Activated CD4-positive, alpha-beta T cell treated with anti-CD3 and anti-CD28 coated beads, Interleukin-2, amount 50 U/mL, for 4 hours (primary cell): ENCODE measurements at regions not wholly inside any gene's neighbourhood (a gene's known extent, or its start where the extent isn't known, plus 50 kb on each side); places are given as distances from the start of the nearest gene placed in this dataset.

Experiments used
- DNase-seq, 2 experiments: peaks; one replicate each; pipeline ENCODE4 v3.0.0-alpha.2; 2020

DNA sequence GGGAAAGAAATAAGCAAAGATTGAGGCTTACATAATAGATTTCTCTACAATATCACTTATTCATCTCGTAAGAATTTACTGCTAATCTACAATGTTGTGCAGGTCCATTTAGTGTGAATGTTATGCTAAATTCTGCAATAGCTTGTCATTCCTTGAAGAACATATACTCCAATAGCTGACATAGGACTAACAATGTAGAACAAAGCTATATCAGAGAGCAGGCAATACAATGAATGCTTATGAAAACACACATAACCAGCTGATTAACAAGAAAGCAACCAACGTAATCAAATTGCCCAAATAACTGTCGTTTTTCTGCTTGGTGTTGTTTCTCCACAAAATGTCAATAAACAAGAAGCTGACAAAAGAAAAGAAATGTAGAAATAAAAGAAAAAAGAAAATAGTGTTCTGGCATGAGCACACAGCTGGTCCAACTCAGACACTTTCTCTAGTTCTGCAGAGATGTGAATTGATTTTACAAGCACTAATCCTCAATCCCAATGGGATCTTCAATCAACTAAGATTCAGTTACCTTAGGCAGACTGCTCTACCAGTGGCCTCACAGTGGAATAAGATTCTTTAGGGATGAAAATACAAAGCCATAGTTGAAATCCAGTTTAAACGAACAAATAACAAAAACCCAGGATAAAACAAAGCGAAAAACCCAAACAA, 1024.7 kb upstream of the PIK3C3 start:
- DNase-seq, result no peak

DNA sequence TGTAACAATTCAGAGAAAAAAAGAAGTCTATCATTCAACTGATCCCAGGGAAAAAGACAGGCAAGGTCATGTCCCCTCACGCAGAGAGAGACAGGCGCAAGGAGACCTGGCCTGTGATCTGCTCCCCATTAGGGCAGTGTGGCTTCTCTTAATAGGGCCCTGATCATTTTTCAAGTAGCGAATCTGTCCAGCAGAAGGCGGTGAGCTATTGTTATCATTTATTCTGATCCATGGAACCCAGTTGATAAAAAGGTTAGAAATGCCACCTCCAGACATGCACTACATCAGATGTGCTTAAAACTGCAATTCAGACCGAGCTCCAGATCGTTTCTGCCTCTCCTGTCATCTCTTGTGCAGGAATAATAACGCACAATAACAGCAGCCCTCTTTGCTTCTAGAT, 1025.6 kb upstream of the PIK3C3 start:
- DNase-seq, result no peak

DNA sequence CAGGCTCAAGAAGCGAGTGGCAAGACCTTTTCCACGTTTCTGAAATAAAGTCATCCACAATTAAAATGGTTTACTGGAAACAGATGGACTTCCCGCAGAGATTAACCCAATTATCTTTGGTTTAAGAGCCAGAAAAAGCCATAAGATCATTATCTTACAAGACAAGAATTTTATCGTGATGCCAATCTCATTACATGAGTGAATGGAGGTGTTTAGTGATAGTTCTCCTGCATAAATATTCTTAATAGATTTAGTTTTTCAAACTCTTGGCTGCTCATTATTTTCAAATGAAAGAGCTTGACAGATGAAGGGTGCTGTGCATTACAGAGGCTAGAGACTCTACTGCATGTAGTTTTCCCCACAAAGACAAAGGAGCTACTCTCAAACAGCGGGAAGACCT, 1028.4 kb upstream of the PIK3C3 start:
- no peak for DNase-seq

DNA sequence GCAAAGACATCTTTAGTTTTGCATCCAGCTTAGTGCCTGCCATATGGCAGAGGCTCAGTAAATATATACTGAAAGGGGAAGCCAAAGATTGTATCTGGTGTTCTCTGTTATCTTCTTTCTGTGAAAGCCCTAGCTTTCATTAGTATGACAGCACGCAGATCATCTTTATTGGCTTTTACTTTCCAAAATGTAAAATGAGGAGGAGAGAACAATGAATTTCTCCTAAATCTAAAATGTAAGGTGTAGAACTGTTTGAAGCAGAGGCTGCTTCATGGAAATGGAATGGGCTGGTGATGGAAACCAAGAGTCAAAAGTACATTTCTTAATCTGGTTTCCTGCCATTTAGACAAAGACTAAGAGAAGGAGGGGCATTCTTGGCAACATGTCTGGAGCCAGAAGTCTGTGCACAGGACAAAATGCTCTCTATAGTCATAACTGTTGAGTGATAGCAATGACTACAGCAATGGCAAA, 1029.9 kb upstream of the PIK3C3 start:
- DNase-seq, result no peak

DNA sequence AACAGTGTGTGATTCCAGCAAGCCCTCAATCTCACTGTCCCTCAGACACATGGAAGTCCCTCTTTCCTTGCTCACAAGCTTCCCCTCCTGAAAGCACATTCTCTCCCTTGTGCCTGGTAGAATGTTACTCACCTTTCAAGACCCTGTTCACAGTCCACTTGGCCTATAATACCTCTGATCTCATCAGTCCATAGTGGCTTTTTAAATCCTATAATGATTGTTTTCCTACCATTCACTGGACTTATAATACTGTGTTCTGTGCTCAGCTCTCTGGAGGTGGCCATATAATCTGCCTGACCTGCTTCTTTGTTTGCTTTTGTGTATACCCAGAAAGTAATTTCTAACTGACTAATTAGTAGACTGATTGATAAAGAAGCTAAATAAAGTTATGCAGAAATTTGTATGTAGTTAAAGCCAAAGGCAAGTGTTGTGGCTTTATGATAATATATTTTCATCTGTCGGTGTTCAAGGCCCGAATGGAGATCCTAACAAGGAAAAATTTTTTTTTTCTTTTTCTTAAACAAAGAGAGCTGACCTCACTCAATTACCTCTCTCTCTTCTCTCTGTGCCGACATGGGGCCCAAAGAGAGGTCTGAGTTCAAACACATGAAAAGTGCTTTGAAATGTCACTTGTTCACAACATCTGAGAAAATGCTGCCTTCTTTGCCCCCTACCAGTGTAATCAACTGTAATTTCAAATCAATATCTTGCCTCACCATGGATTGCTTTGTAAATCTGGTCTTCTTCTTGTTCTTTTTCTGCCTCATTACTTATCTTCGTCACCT, 1033.0 kb upstream of the PIK3C3 start:
- no peak for DNase-seq

DNA sequence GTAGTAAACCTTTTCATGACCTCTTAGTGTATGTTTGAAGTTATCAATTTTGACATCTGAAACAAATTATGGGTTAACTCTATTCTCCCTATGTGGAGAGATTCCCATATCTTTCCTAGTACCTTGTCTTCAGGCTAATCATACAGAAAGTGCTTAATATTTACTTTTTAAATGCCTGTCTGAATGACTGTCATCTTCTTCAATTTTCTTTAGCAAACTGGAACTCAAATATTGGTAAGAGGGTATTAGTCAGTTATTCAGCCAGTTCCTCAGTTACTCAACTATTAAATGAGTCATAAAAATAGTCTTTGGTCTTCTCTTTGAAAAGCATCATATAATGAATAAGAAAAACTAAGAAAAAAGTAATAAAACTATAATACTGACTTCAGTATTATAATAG, 1038.0 kb upstream of the PIK3C3 start:
- DNase-seq, result no peak

DNA sequence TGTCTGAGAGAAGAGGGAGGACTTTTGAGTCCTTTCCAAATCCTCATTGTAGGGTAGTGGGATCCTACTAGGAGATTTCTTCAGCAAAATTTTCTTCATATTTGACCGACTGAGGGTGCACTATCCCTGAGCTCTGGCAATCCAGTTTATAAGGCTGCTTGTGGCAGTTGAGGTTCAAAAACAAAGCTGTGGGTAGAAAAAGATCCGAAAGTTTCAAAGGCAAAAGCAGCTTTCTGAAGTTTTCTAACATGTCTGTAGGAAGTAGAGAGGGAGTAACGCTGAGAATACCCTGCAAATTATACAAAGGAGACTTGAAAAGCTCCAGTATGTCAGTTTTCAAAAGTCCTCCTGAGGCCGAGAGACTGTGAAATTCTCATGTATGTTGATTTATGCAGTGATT, 1039.3 kb upstream of the PIK3C3 start:
- no peak for DNase-seq

DNA sequence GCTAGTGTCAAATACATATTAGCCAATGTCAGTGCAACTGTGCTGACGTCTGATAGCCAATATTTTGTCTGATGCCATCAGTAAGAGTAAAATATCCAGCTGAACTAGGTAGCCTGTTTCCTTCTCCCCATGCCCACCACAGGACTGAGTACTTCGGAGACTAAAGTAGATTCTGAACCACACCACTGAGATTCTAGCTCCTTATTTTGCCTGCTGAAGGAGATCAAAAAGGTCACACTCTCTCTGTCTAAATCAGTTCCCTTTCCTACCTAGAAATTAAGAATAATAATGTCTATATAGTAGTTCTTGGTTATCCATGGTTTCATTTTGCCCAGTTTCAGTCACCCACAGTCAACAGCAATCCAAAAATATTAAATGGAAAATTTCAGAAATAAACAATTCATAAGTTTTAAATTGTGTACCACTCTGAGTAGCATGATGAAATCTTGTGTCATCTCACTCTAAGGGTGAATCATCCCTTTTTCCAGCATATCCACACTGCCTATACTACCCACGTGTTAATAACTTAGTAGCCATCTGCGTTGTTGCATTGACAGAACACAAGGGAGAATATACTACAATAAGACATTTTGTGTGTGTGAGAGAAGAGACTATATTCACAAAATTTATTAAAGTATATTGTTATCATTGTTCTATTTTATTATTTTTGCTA, 1043.3 kb upstream of the PIK3C3 start:
- no peak for DNase-seq

DNA sequence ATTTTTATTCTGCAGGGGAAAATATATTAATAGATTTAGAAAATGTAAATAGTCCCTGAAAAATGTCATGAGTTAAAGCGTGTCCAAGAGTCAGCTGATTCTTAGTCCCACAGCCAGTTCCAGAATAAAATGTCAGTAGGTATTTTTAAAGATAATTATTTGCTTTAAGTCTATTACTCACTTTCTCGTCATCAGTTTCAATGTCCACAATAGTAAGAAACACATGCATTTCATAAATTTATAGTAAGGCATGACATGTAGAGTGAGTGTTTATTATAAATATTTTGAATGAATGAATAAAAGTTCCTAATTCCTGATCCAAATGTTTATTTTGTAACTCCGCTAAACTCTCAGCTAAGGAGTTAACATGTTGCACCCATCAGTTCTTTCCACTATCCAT, 1044.0 kb upstream of the PIK3C3 start:
- no peak for DNase-seq

DNA sequence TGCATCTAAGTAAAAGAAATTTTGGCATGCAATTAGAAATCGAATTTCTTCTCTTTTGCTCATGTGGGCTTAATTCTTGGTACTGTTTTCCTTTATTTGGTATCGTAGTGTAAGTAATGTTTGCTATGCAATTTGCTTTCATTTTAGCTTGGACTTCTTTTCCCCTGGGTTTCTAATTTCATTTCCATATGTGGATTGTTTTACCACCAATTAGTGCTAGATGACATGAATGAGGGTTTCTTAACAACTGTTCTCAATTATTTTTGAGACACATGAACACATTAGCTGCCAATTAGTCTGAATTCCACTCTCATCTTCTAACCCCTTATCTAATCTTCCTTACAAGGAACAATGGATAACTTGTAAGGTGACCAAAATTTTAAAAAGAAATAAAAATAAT, 1047.2 kb upstream of the PIK3C3 start:
- no peak for DNase-seq

DNA sequence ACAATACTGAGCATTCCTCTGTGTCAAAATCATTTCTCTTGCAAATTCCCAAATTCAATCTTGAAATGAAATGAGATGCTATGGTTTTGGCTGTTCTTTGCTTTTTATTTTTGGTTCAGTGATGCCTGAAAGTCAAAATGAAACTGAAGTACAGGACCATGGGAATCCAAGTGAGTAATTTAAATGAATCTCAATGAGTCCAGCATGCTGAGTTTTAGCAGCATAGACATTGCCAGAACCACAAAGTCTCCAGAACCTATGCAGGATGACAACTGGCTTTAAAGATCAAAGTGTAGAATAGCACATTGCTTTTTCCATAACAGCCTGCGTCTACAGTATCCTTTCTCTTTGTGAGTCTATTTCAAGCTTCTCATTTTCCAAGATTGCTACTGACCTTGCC, 1050.7 kb upstream of the PIK3C3 start:
- DNase-seq, result no peak

DNA sequence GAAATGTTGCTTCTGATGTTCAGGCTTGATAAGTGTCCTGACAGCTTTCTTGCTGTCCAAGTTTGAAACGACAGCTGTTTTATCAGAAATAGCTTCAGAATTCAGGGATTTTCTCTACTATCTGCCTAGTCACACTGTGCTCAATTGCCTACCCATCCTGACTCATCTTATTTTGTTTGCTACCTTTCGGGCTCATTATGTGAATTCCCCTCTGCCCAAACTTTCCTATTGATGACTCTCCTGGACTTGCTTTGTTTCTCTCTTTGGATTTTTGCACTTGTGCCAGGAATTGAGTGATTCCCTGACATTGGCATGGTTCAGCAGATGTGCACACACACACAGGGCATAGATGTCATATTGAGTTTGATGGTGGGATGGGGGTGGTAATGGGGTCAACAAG, 1052.6 kb upstream of the PIK3C3 start:
- DNase-seq, result no peak

DNA sequence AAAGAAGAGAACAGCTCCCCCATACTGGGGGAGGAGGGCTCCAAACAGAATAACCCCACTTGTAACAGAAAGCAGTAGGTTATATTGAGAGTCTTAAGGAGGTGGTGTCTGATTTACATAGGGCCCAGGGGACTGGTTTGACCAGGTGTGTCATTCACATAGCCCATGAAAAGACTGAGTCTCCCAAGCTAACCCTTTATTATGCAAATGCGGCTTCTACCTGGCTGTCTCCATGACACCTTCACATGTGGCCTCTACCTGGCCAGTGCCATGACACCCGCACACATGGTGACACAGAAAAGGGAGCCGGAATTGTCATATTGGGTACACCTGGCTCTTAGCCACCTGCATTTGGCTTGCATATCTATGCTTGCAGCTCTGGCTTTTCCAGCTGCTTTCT, 1057.2 kb upstream of the PIK3C3 start:
- no peak for DNase-seq

DNA sequence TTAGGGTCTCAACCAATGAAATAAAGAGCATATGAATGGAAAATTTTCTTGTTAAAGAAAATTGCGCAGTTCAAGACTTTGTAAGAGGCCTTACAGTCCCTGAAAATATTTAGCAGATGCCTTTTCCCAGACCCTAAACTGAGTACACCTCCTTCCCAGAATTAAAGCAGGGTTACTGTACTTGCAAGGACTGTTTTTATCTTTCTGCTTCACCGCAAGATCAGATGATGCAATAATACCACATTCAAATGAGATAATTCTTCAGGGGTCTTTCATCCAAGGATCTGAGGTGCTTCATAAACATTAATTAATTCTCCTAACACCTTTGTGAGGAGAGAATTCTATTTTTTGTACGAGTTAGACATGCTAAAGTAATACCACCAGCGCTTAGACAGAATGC, 1071.8 kb upstream of the PIK3C3 start:
- DNase-seq, result no peak

DNA sequence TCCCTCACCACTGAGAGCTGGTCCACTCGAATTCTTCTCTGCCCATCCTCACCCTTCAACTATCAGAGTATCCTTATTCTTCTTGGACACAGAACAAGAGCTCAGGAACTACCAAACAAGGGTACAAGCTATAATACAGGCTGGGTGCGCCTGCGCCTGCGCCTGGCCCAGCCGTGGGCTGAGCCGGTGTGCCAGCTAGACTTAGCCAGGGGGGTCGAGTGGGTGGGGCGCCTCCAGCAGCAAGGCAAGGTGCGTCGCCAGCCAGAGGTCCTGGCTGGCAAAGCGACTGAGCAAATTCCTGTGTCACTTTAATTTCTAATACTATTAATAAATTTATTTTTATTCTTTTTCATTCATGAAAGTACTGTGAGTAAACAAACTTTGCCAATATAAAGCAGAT, 1072.6 kb upstream of the PIK3C3 start:
- DNase-seq, result no peak

DNA sequence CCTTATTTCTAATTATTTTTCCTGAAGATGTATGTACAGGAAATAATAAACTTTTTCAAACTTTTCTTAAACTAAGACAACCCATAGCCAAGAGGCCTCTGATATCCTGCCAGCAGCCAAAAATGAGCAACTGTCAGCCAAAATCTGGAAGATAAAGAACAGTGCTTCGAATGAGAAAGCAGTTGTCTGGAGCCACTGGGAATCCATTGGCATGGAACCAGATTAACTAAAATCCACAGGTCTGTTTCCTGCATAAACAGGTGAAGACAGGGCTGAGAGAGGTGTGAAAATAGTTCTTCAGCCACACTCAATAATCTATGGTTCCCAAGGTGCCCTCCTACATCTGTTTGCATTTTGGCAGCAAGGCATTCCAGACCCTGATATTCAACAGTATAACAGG, 1076.7 kb upstream of the PIK3C3 start:
- no peak for DNase-seq

DNA sequence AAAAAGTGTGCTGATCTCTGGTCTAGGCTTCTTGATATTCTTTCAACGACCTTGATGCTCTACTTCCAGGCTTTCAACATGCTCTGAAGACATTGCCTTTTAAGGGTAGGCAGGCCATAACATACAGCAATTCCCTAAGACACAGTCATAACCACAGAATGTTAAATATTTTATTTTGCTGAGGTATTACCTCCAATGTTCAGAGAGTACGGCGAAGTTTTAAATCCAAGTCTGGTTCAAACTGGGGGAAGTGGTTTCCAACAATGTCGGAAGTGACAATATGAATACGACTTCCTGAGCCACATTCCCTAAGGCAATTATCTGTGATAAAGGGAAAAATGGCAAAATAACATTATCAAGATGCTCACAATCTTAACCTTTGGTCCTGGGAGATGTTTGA, 1077.9 kb upstream of the PIK3C3 start:
- DNase-seq, result no peak

DNA sequence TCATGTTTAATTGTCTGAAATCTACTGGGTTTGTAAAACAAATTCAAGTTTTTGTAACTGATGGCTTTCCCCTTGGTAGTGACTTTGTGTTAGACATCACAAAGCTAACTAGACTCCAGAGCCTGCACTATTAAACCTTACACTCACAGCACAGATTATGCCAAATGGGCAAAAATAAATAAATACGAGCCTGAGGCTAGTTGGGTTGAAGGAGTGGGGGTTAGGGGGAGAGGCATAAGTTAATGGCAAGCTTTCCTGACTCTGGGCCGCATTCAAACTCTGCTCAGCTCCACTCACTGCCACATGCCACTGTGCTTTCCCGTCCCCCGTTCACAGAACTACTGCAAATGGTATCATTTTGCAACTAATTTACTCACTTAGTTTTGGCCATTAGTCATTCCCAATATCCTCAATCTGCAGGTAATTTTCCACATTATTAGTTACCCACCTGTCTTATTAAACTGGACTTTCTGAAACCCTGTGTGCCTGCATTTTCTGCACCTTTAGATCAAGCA, 1079.9 kb upstream of the PIK3C3 start:
- no peak for DNase-seq

DNA sequence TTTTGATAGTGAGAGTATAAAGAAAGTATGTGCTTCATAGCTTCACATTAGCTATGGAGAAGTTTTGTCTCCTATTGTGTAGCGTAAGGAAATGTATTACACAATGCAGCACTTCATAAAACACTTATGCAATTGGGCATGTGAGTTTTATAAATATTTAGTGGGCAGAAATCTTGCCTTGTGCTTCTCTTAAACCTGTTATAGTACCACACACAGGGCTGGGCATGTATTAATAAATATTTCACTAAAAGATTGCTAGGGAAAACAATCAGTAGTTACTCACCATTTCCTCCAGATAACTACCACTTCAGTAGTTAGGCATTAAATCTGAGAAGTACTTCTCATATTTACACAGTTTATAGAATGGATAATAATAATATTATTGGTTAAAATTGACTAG, 1080.8 kb upstream of the PIK3C3 start:
- no peak for DNase-seq

DNA sequence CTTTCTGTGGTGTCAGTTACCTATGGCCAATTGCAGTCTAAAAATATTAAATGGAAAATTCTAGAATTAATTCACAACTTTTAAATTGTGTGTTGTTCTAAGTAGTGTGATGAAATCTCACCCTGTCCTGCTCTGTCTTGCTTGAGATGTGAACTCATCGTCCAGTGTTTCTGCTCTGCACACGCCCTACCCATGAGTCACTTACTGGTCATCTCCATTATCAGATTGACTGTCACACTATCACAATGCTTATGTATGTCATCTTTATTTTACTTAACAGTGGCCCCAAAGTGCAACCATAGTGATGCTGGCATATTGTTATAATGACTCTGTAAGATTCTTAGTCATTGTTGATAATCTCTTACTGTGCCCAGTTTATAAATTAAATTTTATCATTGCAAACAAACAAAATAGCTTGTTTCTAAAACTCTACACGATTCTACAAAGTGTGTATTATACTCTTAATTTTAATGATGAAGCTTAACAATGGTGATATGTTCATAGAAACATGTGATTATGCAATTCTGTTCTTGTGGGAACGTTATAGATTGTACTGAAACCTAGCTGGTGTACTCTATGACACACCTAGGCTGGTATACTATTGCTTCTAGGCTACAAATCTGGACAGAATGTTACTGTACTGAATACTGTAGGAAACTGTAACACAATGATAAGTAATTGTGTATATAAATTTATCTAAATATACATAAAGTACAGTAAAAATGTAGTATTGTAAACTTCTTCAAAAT, 1086.8 kb upstream of the PIK3C3 start:
- DNase-seq, result no peak

DNA sequence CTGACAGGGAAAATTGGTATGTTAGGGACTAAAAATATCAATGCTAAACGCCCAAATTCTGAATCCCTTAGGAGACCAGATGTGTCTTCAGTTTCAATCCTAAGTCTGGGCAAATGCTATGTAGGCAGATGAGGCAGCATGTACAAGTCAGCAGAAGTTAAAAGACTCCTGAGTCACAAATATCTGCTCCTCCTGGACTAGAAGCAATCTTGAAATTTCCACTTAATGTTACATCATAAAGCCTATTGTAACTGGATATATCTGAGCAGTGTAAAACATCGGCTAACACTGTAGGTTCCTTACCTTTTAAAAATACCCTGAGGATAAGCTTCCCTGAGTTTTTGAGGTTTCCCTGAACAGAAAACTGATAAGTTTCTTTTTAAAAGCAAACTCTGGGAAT, 1087.6 kb upstream of the PIK3C3 start:
- DNase-seq, result no peak

DNA sequence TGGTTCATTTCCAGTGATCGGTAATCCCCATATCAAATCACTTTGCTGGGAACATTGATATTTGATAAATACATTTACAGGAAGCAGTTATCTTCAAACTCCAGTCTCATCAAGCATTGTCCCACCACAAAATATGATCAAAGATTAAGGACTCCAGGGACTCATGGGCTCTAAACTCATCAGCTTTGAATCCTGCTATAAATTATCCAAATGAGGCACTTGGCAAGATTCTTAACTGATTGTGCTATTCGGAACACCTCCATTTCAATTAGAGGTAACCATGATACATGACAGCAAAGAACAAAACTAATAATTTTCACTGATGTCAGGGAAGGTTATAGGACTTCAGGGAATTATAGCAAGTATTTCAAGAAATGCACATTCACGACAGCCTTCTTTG, 1088.1 kb upstream of the PIK3C3 start:
- no peak for DNase-seq

DNA sequence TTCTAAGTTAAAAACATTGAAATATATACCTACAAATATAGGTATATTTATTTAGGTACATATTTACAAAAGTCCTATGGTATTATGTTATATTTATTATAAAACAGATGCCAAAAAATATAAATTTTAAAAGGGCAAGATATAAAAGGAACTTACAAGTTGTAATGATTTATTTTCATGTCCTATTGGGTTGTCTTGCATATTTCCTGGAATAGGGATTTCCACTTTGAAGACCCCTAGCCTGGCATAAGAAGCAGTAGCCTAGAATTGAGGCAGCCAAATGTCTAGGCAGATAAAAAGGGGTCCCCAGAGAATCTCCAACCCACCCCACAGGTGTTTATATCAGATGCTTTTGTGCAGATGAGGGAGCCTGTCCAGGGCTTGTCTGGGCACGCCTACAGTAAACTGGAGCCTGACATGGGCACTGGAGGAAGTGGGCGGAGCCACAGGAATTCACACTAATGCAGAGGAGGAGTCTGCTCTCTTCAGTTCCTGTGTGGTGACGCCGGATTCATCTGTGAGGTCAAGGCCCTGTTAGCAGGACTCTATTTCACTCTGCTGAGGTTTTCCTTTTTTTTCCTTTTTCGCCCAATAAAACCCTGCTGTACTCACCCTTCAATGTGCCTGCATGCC, 1088.9 kb upstream of the PIK3C3 start:
- no peak for DNase-seq
